B cell (primary cell): ENCODE measurements at regions not wholly inside any gene's neighbourhood (a gene's known extent, or its start where the extent isn't known, plus 50 kb on each side); places are given as distances from the start of the nearest gene placed in this dataset.

ENCODE experiments used
- ATAC-seq: fragments of 200-7000 bp; cut with Tn5 transposase; one replicate; pipeline ENCODE4 v1.10.0; 2021; ENCODE audit warnings: low read depth, mild to moderate bottlenecking, moderate number of reproducible peaks, moderate library complexity
- CTCF ChIA-PET: fragments of 350-600 bp; sonication (Branson Sonifier 250); formaldehyde crosslinking; loops from one replicate; lab custom pipeline; 2021; ENCODE audit warnings: antibody characterized with exemption, inconsistent platforms; lab: Charles Lee
- POLR2A ChIA-PET: fragments of 350-600 bp; sonication (Branson Sonifier 250); formaldehyde crosslinking; loops from one replicate; lab custom pipeline; 2021; ENCODE audit warnings: antibody characterized with exemption; lab: Charles Lee
- DNase-seq: peaks from one replicate; pipeline ENCODE4 v3.0.0; 2013
- H2AFZ ChIP-seq: 2 replicates; pipeline ENCODE4 v1.6.1; 2012; ENCODE audit warnings: mild to moderate bottlenecking, low read depth, low read length; ENCODE audit not compliant: insufficient read depth, poor library complexity, severe bottlenecking
- H3K27ac ChIP-seq, 2 donors: 1 replicate in 1 of 2; 2 replicates in 1 of 2; pipeline ENCODE4 v1.5.1; 2012 to 2013; ENCODE audit warnings: low read length in 2 of 2, mild to moderate bottlenecking in 2 of 2, moderate library complexity in 1 of 2
- H3K27me3 ChIP-seq, 4 experiments: fragments of 200-600 bp in 1 of 4; sonication (generic) in 1 of 4; replicated peaks in 1 of 4; 1 replicate in 2 of 4; 2 replicates in 2 of 4; pipeline versions ENCODE4 v1.6.1 to v1.7.0; 2013 to 2016; ENCODE audit warnings: low read length in 3 of 4, mild to moderate bottlenecking in 2 of 4, mixed read lengths in 1 of 4, moderate library complexity in 1 of 4; ENCODE audit not compliant: insufficient read depth in 4 of 4, control insufficient read depth in 3 of 4; ENCODE audit errors: control extremely low read depth in 1 of 4
- H3K36me3 ChIP-seq, 2 experiments: replicated peaks in 1 of 2; 1 replicate in 1 of 2; 2 replicates in 1 of 2; pipeline versions ENCODE4 v1.6.1 to v1.7.1; 2013; ENCODE audit warnings: low read length in 1 of 2; ENCODE audit not compliant: insufficient read depth in 2 of 2, control insufficient read depth in 1 of 2; ENCODE audit errors: control extremely low read depth in 1 of 2, extremely low read depth in 1 of 2
- H3K4me1 ChIP-seq, 2 donors: fragments of 200-600 bp in 1 of 2; sonication (generic) in 1 of 2; 1 replicate in 1 of 2; 2 replicates in 1 of 2; pipeline versions ENCODE4 v1.5.1 to v1.6.1; 2013 to 2017; ENCODE audit warnings: low read length in 2 of 2; ENCODE audit not compliant: control insufficient read depth in 2 of 2, insufficient read depth in 2 of 2
- H3K4me2 ChIP-seq: replicated peaks from 2 replicates; pipeline ENCODE3; 2012; ENCODE audit warnings: mild to moderate bottlenecking, low read depth, low read length; ENCODE audit not compliant: poor library complexity, severe bottlenecking
- H3K4me3 ChIP-seq, 5 experiments: fragments of 200-600 bp in 1 of 5; sonication (generic) in 1 of 5; 1 replicate in 3 of 5; 2 replicates in 2 of 5; pipeline versions ENCODE4 v1.5.1 to v1.7.0; 2011 to 2016; ENCODE audit warnings: low read length in 4 of 5, mild to moderate bottlenecking in 4 of 5, low read depth in 2 of 5, control low read depth in 1 of 5, moderate library complexity in 1 of 5; ENCODE audit not compliant: insufficient read depth in 1 of 5; ENCODE audit errors: control extremely low read depth in 1 of 5, extremely low read depth in 1 of 5
- H3K79me2 ChIP-seq: fragments of 200-600 bp; sonication (generic); one replicate; pipeline ENCODE4 v1.6.0; 2016; ENCODE audit warnings: low read length; ENCODE audit not compliant: control insufficient read depth, insufficient read depth
- H3K9ac ChIP-seq: fragments of 200-600 bp; sonication (generic); 2 replicates; pipeline ENCODE4 v1.6.1; 2017; ENCODE audit warnings: mild to moderate bottlenecking, low read length, moderate library complexity
- H3K9me3 ChIP-seq, 3 donors: one replicate each; pipeline versions ENCODE4 v1.6.1 to v1.7.1; 2013; ENCODE audit warnings: low read length in 2 of 3; ENCODE audit not compliant: control insufficient read depth in 2 of 3, insufficient read depth in 1 of 3; ENCODE audit errors: control extremely low read depth in 1 of 3
- H4K20me1 ChIP-seq: 2 replicates; pipeline ENCODE4 v1.6.0; 2012; ENCODE audit warnings: mild to moderate bottlenecking, low read length; ENCODE audit not compliant: insufficient read depth, control insufficient read depth, poor library complexity, severe bottlenecking
- H3K27ac Mint-ChIP-seq: one replicate; pipeline ENCODE4 v1.8.0; 2021; ENCODE audit warnings: mixed read lengths
- H3K27me3 Mint-ChIP-seq: one replicate; pipeline ENCODE4 v1.8.0; 2021; ENCODE audit warnings: mixed read lengths
- H3K4me1 Mint-ChIP-seq: one replicate; pipeline ENCODE4 v1.8.0; 2021; ENCODE audit warnings: mixed read lengths
- H3K4me3 Mint-ChIP-seq: one replicate; pipeline ENCODE4 v1.8.0; 2021; ENCODE audit warnings: mixed read lengths
- H3K9me3 Mint-ChIP-seq: one replicate; pipeline ENCODE4 v1.8.0; 2022; ENCODE audit warnings: mixed read lengths; ENCODE audit not compliant: insufficient read depth
- EZH2 ChIP-seq: IDR thresholded peaks from 2 replicates; pipeline ENCODE4 v1.6.1; 2012; ENCODE audit warnings: borderline replicate concordance, low read depth, mild to moderate bottlenecking, moderate library complexity, low read length; ENCODE audit not compliant: insufficient read depth, poor library complexity, severe bottlenecking
- WGBS: methylation state at CpG from one replicate; pipeline ENCODE4 v1.1.5; 2013; ENCODE audit warnings: missing lambda C conversion rate; ENCODE audit not compliant: insufficient coverage; 5-methylcytosine and 5-hydroxymethylcytosine counted together
- intact Hi-C: fragments of 100-400 bp; cut with micrococcal nuclease; formaldehyde crosslinking; loops from one replicate; pipeline ENCODE4 v1.10.0; 2022
- TF ChIP-seq, protein P1 (sequence below): fragments of 200-600 bp; IDR thresholded peaks from one replicate; pipeline ENCODE4 v1.8.0; 2022; ENCODE audit warnings: antibody characterized with exemption, mild to moderate bottlenecking

DNA sequence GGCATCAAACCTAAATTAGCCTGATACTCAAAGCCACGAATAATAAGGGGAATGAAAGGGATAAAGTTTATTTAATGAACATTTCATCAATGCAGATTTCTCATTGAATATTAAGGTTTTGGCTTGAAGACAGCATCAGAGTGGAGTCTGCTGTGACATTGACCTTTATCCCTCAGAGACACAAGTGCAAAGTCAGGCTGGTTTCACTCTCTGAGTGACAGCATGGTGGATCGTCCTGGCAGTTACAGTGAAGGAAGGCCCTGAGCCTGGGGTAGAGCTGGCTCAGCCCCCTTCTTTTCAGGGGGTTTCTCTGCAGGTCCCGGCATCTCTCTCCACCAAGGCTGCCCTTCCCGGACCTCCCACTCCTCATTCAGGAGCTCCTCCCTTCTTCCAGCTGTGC, 503.1 kb downstream of the PREX1 start:
- no peaks in the 10 kb centered on the region for H3K9me3 ChIP-seq
- no peaks in the 10 kb centered on the region for H3K79me2 ChIP-seq
- Mint-ChIP-seq H3K27ac (no peak overlapping the region), H3K4me1 (no peaks in the 10 kb centered on the region), H3K4me3 (no peak overlapping the region), H3K9me3 (no peaks in the 10 kb centered on the region), H3K27me3 (peaks cover 24% of the 10 kb centered on the region)
- intact Hi-C loops = no loop called here
- no peak overlapping the region for H3K4me2 ChIP-seq
- peaks cover 0 to 6% (median 0%) of the 10 kb centered on the region in 4 experiments for H3K27me3 ChIP-seq
- CTCF ChIA-PET = no interaction called here
- H3K9ac ChIP-seq = no peak overlapping the region
- POLR2A ChIA-PET = no interaction called here
- H3K4me1 ChIP-seq = no peaks in the 10 kb centered on the region
- ATAC-seq (no peak), DNase-seq (no peak)
- TF ChIP-seq, protein P1, sequence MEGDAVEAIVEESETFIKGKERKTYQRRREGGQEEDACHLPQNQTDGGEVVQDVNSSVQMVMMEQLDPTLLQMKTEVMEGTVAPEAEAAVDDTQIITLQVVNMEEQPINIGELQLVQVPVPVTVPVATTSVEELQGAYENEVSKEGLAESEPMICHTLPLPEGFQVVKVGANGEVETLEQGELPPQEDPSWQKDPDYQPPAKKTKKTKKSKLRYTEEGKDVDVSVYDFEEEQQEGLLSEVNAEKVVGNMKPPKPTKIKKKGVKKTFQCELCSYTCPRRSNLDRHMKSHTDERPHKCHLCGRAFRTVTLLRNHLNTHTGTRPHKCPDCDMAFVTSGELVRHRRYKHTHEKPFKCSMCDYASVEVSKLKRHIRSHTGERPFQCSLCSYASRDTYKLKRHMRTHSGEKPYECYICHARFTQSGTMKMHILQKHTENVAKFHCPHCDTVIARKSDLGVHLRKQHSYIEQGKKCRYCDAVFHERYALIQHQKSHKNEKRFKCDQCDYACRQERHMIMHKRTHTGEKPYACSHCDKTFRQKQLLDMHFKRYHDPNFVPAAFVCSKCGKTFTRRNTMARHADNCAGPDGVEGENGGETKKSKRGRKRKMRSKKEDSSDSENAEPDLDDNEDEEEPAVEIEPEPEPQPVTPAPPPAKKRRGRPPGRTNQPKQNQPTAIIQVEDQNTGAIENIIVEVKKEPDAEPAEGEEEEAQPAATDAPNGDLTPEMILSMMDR = no peak
- no peak for TF ChIP-seq EZH2
- H3K36me3 ChIP-seq = no peaks in the 10 kb centered on the region
- 78% methylated on average over 3 of the region's 4 CpGs for WGBS
- H3K27ac ChIP-seq = no peak overlapping the region
- no peak overlapping the region for H2AFZ ChIP-seq
- no peak overlapping the region for H3K4me3 ChIP-seq
- H4K20me1 ChIP-seq = no peaks in the 10 kb centered on the region

DNA sequence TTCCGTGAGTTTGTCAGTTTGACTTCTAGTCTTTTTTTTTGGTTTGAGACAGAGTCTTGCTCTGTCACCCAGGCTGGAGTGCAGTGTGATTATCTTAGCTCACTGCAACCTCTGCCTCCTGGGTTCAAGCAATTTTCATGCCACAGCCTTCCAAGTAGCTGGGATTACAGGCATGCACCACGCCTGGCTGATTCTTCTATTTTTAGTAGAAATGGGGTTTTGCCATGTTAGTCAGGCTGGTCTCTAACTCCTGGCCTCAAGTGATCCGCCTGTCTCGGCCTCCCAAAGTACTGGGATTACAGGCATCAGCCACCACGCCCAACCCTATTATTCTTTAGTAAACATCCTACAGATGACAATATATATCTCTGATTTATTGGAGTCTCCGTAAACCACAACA, 506.5 kb downstream of the PREX1 start:
- Histone ChIP-seq H3K27ac (no peak overlapping the region), H3K36me3 (no peaks in the 10 kb centered on the region), H3K9me3 (no peaks in the 10 kb centered on the region), H3K27me3 (peaks cover 0 to 2% (median 0%) of the 10 kb centered on the region in 4 experiments), H3K9ac (no peak overlapping the region), H4K20me1 (no peaks in the 10 kb centered on the region), H3K4me1 (no peaks in the 10 kb centered on the region), H3K4me3 (no peak overlapping the region), H3K4me2 (no peak overlapping the region), H3K79me2 (no peaks in the 10 kb centered on the region), H2AFZ (no peak overlapping the region)
- intact Hi-C loops = no loop called here
- no peaks in the 10 kb centered on the region for H3K9me3 Mint-ChIP-seq
- TF ChIP-seq EZH2 = no peak
- TF ChIP-seq, protein P1 = no peak
- POLR2A ChIA-PET = no interaction called here
- no peak overlapping the region for H3K4me3 Mint-ChIP-seq
- H3K4me1 Mint-ChIP-seq = no peaks in the 10 kb centered on the region
- H3K27ac Mint-ChIP-seq = no peak overlapping the region
- CTCF ChIA-PET = no interaction called here
- peaks cover 38% of the 10 kb centered on the region for H3K27me3 Mint-ChIP-seq
- no peak for ATAC-seq
- WGBS = no CpG with 5 or more reads among the region's 6 CpGs
- no peak for DNase-seq
